NCI-H1105 treated with DMSO at 0.1 percent for 48 hours (cell line): ENCODE measurements at regions not wholly inside any gene's neighbourhood (a gene's known extent, or its start where the extent isn't known, plus 50 kb on each side); places are given as distances from the start of the nearest gene placed in this dataset.

Source experiments
- DNase-seq: peaks from one replicate; lab custom pipeline; 2025; lab: John Stamatoyannopoulos, UW

DNA sequence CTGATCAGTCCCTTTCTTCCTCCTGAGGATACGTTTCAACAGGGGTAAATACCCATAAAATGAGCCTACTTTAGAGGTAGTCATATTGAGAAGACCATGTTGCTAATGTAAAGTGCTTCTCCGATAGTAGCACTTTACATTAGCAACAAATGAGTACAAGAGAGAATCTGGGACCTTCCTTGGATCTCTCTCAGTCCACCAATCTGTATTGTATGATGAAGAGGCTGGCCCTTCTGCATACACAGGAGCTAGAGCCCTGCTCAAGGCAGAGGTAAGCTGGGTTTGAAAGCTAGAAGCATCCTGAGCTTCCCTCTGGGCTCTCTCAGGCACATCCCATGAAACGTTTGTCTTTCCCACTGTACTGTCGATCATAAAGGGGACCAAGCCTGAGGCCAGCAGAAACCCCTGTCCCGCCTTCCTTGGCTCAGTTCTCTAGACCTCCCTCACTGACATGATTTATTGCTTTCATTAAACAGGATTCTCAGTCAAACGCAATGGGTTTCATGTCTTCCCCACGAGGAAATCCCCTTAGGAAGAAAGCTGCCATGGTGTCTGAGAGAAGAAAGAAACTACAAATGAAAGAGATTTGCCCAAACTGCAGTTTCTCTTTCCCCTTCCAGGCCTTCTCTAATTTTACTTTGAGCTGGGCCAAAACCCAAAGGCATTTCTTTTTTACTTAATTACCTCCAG is 62.8 kb upstream of the BCAR3 start:
- no peak for DNase-seq

GRCh38 chr1:93743465-93743864 is 61.8 kb upstream of the BCAR3 start:
- DNase-seq: no peak

GRCh38 chr1:93740601-93741031 is 59.0 kb upstream of the BCAR3 start:
- no peak for DNase-seq

- DNase-seq: no peak
These were observed 58.5 kb upstream of the BCAR3 start for GRCh38 chr1:93740157-93740556.

- DNase-seq: no peak
These were observed 57.8 kb upstream of the BCAR3 start for GRCh38 chr1:93739472-93739871.

GRCh38 chr1:93738926-93739325 is 57.3 kb upstream of the BCAR3 start:
- DNase-seq: no peak

DNA sequence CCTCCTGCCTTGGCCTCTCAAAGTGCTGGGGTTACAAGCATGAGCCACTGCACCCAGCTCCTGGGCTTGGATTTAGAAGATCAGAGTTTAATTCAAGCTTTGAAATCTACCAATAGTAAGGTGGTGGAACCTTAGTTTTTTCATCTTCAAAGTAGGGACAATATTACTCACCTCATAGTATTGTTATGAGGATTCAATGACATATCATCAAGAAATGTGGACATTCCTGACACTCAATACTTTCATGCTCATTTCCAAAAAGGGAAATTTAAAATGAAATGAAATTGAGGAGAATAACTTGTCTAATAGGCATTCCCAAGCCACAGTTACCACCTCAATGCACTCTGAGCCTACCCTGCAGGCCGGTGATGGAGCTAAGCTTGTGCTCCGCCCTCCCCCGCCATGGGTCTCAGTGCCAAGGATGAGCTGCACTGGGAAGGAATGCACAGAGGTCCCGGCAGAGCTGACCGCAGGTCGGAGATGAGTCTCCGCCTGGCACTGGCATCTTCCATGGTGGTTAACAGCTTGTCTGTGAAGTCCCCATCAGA is 56.5 kb upstream of the BCAR3 start:
- no peak for DNase-seq

DNA sequence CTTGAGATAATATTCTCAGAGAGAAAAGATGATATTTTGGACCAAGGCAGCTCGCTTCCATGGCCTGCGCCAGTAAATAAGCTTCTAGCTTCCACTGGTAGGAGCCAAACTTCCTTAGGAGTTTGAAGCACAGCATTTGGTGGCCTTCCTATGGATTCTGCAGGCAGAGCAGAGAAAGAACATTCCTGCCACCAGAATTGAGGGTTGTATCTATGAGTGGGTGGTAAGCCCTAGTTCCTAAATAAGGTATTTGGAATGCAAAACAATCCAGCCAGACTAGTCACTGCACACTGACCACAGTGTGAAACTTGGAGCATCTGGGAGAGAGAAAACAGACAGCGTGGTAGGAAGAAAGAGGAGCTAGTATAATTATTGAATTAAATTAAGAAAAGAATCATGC is 54.1 kb upstream of the BCAR3 start:
- DNase-seq: no peak

GRCh38 chr1:93734999-93735398 is 53.4 kb upstream of the BCAR3 start:
- DNase-seq: no peak

- DNase-seq: no peak
These were observed 51.7 kb upstream of the BCAR3 start for GRCh38 chr1:93733340-93733739.

DNA sequence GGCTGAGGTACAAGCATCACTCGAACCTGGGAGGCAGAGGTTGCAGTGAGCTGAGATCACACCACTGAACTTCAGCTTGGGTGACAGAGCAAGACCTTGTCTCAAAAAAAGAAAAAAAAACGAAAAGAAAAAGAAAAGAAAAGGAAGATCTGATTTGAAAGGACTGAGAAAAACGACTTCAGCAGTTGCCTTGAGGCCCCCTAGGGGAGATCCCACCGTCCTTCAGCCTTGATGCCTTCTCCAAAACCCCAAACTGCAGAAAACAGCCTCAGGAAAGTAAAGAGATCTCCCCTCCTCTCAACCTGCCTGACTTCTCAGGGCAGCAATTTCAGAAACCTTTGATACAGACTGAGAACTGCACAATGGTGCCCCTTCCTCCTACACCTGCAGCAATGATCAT is 50.9 kb upstream of the BCAR3 start:
- DNase-seq: no peak
